Nucleus accumbens (tissue), 56 donors: ENCODE measurements at regions not wholly inside any gene's neighbourhood (a gene's known extent, or its start where the extent isn't known, plus 50 kb on each side); places are given as distances from the start of the nearest gene placed in this dataset.
A peak's percentile ranks its signal among the peaks of the same experiment; 100 is the strongest.

Experiments used
- DNase-seq, 56 donors: peaks; one replicate each; lab custom pipeline; 2025; lab: John Stamatoyannopoulos, UW

DNA sequence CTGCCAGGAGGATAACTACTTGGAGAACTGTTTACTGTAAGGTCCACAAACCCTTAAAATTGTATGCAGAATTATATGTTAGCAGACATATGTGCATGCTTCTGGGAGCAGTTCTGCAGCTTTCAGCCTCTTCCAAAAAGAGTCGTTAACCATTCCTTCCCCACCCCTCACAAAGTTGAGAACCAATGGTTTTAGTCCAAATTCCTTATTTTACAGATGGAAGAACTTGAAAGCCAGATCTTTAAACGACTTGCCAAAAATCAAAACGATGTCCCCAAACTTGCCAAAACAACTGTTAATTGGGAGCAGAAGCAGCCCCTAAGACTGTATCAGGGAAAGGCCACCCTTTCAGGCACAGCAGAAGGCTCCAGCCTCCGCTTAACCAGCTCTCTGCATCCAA is 266.4 kb upstream of the ANKRD55 start:
- no peak for DNase-seq

DNA sequence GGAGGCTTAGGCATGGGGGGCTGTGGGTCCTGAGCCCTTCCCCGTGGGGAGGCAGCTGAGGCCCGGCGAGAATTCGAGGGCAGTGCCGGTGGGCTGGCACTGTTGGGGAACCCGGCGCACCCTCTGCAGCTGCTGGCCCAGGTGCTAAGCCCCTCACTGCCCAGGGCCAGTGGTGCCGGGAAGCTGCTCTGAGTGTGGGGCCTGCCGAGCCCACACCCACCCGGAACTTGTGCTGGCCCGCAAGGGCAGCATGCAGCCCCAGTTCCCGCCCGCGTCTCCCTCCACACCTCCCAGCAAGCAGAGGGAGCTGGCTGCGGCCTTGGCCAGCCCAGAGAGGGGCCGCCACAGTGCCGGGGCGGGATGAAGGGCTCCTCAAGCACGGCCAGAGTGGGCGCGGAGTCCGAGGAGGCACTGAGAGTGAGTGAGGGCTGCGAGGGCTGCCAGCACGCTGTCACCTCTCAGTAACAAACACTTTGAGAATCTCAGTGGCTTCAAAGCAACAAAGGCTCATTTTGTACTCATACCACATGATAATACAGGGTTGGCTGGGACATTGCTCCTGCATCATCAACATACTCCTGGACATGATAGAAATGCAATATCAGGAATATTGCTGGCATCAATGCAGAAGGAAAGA is 265.7 kb upstream of the ANKRD55 start:
- DNase-seq, result no peak

DNA sequence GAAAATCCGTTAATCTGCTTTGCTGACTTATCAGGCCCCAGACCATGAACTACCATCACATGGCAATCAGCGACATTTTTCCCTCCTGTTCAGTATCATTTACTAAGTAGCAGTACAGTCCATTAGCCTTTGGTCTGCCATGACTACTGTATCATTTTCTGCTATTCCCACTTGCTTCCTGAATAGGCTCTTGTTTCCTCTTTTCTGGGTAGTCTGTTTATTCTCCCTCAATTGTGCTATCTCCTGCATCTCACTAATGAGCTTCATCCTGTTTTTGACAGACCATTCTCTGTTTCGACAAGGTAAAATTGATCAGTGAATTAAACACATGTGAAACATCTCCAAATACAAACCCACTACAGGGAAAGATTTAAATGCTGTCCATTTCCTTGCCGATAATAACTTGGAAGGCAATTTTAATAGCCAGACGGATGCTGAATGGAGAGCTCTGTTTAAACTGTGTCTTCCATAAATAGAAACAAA is 263.5 kb upstream of the ANKRD55 start:
- DNase-seq, result no peak

DNA sequence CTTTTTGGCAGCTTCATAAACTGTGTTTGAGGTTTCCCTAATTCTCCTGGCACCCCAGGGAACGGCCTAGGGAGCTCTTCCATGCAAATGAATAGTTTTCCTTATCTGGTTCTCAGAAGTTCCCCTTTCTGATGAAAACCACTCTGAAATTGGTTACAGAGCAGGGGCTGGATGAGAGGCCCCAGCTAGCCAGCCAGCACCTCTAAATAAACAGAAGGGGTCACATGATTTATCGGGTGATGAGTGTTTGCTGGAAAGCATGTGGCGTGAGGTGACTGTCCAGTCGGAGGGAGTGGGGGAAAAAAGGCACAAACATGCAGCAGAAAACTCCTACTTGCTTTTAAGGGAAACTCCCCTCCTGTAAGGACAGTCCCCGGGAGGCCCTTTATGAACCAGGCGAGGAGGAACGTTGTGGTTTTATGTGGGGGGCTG is 261.2 kb upstream of the ANKRD55 start:
- DNase-seq, result peak in 1 of 56 donors; percentile 5

DNA sequence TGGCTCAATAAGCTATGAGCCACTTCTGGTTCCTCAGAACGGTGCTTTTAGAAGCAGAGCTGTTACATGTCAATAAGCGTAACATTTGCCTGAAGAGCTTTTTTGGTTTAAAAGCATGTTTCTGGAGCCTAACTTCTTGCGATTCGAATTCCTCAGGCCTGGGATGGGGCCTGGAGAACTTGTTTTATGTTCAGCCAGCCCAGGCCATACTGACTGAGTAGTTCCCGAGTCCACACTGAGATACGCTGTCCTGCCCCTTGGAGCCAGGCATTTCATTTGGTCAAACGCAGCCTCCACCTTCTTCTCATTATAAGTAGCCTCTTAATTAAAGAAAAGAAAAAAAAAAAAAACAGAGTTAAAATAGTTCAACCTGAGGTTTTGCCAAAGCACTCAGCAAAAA is 260.6 kb upstream of the ANKRD55 start:
- DNase-seq, result no peak

DNA sequence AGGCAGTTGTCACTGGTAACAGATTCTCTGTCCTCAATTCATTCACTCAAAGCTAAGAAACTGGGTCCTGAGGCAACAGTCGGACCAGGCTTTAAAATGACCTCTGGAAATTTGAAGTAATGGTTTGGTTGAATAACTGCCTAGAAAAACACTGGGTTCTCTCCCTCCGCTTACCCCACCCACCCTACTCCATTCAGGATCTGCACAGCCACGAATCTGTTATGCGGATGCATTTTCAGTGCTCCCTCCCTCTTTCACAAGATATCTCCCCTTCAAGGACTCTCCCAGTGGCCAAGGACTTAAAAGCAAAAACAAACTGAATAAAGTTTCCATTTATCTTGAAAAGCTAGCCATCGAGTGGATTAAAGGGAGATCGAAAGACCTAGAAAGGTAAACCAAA is 260.2 kb upstream of the ANKRD55 start:
- no peak for DNase-seq

DNA sequence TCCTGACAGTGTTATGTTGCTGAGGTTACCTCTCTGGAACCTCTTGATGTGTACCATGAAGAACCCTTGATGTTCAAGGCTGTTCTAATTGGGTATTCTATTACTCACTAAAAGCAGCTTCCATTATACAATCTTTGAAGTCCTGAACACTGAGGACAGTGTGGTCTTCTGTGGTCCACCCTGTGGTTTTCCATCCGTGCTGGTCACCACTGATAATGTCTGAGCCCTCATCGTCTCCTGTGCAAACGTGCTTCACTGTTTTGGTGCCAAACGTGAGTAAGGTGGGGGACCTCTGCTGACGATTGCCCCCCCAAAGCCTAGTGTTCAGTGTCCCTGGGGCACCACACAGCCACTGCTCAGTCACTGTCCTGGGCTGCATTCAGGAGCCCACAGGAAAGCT is 259.7 kb upstream of the ANKRD55 start:
- DNase-seq, result no peak

DNA sequence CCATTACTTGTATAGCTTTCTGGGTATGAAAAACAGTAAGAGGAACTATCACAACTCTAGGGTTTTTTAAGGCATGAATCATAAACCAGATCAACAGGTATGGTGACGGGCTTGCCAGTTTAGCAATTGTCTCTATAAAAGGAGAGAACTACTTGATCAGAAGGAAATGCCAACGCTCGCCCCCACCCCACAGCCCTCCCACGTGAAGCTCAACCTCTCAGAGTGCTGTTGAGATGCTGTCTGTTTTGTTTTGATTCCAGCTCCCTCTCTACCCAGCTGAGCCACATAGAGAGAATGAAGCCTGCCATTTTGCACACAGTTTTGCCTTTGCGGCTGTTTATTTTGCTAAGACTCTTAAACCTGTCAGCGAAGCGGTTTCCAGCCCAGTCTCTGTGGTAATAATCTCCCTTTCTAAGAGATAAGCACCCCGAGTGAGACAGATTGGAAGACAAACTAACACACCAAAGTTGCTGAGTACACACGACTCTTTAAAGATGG is 257.9 kb upstream of the ANKRD55 start:
- peak in 6 of 56 donors; percentile 8 to 50 (median 11) for DNase-seq

DNA sequence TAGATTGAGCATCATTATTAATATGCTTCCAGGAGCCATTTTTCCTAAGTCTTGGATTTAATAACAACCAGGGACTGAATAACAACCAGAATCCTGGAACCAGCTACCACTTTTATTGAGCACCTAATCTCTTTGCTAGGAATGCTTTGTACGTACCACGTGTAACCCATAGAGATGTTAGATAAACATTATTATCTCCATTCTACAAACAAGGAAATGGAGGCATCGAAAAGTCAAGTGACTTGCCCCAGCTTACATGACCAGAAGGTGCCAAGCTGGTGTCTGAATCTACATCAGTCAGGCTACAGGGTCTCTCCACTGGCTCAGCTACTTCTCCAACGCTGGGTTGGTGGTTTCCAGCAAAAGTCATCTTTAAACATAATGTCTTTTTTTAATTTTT is 256.1 kb upstream of the ANKRD55 start:
- DNase-seq, result no peak

DNA sequence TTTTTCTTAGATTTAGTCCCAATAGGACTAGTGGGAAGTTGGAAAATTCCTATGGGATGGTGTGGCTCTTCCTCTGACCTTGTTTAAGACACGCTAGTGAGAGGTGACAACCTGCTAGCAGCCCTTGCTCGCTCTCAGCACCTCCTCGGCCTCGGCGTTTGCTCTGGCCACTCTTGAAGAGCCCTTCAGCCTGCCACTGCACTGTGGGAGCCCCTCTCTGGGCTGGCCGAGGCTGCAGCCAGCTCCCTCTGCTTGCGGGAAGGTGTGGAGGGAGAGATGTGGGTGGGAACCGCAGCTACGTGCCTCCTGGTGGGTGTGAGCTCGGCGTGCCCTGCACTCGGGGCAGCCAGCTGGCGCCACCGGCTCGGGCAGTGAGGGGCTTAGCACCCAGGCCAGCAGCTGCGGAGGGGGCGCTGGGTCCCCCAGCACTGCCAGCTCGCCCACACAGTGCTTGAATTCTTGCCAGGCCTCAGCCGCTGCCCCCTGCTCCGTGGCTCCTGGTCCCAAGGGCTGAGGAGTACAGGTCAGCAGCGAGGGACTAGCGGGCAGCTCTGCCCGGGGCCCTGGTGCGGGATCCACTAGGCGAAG is 254.5 kb upstream of the ANKRD55 start:
- no peak for DNase-seq

DNA sequence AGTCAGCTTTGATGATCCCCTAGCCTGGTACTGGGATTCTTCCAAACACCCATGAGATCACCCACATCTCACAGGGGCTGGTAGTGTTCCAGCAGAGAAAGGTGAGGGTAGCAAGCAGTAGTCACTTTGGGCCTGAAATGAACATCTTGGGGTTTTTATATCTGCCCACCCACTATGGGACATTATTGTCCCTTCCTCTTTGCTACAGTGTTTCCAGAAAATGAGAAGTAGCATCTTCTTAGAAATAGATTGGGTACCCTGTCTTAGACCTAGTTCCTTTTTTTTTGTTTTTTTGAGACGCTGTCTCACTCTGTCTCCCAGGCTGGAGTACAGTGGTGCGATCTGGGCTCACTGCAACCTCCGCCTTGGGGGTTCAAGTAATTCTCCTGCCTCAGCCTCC is 249.2 kb upstream of the ANKRD55 start:
- no peak for DNase-seq

DNA sequence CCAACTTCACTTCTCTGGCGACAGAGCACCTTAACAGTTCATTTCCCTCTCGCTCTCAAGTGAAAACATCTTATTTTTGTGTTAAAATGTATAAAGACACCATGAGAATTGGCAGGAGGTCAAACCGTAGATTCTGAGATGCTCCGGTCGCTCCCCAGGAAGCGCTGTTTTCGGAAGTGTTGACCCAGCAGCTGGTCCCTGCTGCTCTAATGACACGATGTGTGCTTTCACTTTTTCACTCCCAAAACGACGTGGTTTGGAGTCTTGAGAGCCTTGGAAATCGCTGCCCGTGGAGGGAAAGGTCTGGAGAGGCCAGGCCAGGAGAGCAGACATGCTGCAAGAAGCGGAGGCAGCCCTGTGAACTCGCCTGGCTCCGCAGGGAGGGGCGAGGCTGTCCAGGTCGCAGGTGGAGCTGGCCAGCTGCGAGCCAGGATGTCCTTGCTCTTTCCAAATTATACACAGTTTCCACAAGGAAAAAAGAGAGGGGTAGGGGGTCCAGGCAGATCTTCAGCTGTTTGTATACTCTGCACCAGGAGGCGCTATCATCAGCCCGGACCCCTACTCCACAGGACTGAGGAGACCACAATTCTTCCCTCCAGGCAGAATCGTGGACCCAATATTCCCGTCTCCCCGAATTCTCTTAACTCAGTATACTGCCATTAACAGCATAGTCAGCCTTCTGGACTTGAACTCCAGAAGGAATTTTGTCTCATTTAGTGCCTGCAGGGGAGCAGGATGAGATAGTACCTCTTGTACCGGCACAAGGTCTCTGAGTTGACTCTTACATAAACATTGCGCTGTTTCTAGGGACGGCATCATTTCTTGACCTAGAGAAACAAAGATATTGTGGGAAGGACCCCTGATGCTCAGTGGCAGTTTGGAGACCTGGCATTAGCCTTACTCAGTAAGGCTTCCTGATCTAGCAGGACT is 248.6 kb upstream of the ANKRD55 start:
- DNase-seq, result peak in 31 of 56 donors; percentile 5 to 60 (median 26)

DNA sequence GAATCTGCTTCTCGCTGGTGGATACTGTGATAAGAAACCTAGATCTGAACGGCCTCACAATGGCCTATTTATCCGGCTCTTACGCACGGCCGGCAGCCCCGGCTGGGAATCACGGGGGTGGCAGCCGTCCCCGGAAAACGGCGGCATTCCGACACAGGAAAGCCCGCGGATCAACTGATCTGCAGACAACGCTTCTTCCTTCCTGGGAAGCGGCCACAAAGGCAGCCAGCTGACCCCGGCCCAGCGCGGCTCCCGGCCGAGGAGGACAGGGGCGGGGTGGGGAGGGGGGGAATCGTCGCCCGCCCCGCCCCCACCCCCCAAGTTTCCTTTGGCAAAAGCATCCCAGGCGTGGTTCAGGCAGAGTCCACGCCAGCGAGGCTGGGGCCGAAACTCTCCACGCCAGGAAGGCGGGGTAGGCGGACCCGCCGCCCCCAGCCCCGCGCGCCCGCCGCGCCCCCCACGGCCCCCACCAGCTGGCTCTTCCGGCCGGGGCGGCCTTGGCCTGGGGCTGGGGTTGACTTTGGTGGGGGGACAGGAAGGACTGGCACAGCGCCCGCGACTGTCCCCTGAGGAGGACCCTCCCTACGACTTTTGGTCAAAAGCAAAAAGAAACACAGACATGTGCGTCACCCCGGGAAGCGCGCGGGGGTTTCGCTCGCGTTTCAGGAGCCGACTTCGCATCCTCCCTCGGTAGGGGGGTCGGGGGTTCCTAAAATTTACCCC is 247.7 kb upstream of the ANKRD55 start:
- DNase-seq, result peak in 51 of 56 donors; percentile 19 to 81 (median 58)

DNA sequence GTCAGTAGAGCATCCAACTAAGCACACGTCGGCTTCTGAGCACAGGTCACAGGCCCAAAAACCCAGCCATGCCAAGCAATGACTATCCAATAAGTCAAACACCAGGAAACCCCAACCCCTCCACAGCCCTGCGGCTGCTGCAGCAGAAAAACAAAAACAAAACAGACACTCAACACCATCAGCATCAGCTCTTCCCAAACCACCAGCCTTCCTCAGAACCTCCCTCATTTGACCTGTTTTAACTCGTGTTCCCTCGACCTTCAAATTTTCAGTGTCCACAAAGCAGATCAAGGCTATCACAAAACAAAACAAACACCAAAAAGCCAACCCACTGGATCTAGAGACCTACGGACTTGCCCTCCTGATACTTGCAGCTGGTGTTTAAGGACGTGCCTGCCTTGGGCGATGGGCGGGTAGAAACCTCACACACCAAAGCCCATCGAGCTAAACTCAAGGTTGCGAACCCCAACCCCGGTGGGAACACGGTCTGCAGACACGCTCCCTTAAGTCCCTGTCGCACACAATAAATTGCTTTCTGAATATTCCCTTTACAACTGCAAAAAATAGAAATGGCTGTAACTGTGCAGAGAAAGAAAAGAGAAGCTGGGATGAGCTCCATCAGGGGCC is 247.1 kb upstream of the ANKRD55 start:
- DNase-seq, result peak in 18 of 56 donors; percentile 11 to 66 (median 42)

DNA sequence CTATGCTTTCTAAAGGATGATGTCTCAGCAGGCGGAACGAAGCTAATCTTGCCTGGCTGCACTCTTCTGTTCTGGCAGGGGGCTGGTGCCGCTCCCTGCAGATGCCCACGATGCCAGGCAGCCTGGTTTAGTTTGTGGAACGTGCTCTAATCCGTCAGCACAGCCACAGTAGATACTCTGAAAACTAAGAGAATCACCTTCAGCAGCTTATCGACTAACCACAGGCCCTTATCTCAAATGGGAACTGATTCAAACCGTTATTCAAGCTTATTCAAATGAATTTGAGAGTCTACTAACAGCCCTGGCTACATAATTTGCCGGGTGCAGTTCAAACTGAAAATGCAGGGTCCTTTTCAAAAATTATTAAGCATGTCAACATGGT is 246.6 kb upstream of the ANKRD55 start:
- DNase-seq, result peak in 3 of 56 donors; percentile 6 to 21 (median 17)

DNA sequence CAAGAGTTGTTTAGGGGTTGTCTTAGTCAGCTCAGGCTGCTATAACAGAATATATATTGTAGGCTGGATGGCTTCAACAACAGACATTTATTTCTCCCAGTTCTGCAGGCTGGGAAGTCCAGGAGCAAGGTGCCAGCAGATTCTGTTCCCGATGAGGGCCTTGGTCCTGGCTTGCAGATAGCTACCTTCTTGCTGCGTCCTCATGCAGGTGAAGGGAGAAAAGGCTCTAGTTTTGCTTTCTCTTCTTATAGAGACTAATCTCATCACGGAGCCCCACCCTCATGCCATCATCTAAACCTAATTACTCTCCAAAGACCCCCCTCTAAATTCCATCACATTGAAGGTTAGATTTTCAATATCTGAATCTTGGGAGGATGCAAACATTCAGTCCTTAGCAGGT is 246.0 kb upstream of the ANKRD55 start:
- no peak for DNase-seq

DNA sequence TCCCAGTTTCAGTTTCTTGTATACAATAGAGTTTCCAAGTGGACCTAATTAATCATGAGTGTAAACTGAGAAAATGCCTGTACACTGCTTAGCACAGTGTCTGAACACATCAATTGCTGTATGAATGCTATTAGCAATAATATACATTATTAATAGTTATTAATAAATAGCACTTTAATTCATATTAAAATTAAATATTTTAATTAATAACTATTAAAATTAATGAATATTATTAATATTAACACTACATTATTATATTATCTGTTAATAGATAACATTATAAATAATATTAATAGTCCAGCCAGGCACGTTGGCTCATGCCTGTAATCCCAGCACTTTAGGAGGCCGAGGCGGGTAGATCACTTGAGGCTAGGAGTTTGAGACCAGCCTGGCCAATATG is 244.9 kb upstream of the ANKRD55 start:
- no peak for DNase-seq

DNA sequence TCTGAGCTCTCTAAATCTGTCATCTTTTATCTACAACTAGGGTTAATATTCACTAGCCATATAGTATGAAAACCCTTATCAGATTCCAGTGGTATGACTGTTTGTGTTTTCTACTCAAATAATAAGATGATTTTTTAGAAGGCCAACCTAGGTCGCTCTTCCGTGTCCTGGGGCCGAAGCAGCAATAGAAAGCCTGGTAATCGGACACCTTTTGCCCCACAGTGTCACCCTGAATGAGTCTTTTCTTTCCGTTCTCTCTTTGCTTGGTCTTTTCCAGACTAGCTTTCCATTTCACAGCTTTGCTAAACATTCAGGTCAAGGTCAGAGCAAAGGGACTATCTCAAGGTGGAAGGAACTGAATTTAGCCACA is 243.3 kb upstream of the ANKRD55 start:
- no peak for DNase-seq

DNA sequence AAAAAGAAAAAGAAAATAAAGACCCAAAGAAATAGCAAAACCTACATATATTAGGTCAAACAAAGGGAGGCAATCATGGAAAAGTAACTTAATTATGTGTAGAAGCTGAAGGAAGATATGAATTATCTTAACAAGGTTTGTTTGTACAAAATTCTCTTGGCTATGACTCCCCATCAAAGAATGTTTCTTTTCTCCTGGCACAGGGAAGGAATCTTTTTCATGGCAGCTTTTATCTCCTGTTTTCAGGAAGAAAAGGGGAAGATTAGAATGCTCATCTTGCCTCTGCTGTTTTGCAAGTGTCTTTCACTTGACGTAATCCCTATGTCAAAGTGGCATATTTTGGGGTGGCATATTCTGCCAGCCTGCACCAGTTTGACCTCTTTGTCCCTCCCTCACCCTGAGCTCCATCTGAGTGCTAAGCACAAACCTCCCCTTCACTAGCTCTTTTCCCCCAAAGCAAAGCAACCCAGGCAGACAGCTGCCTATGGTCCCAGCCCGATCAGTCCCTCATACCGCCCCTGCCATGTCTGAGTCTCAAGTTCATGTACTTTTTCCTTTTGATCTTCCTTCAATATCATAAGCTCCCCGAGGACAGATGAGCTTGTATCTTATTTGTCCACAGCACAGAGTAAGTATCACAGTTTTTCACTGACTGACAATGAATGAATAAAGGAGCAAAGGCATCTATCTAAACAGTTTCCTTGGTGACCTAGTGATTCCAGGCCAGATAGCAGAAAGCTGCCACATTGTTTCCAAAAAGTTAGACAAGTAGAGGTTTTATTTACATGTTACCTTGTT is 242.8 kb upstream of the ANKRD55 start:
- no peak for DNase-seq
